ENCODE measurements at regions not wholly inside any gene's neighbourhood (a gene's known extent, or its start where the extent isn't known, plus 50 kb on each side); places are given as distances from the start of the nearest gene placed in this dataset.

DNA sequence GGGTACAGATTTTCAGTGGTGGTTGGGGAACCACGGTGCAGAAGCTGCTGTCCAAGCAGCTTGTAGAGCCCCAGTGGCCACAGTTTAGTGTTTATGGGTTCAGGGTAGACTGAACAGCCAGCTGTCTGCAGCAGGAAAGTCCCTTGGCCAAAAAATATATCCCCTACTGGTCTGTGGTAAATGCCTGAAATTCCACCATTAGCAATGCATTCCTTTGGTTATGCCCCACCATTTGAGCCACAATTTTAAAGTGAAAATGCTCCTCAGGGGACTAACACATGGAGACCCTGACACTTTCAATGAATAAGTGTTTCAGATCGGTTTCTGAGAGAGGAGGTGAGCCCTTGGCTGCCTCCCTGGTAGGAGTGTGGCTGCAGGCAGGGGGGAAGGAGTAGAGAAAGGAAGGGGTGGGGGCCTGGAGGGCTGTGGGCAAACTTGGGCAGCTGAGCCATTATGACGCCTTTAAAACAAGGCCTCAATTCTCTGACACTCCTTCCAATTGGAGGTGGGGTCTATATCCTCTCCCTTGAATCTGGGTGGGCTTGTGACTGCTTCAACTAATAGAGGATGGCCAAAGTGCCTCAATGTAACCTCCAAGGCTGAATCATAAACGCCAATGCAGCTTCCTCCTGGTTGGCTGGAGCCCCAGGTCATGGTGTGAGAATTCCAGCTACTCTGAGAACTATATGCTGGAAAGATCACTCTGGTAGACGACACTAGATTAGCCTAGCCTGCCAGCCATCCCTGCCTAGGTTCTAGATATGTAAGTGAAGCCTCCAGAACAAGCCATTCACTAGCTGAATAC, 75.8 kb upstream of the ATP6AP2 start:
- Histone ChIP-seq H3K4me1 (replicated peaks in 1 of 2) (no peaks in the 10 kb centered on the region), H3K27ac (no peak overlapping the region), H3K27me3 (peaks cover 9% of the 10 kb centered on the region), H3K9me3 (replicated peaks in 1 of 3) (no peaks in the 10 kb centered on the region), H3K4me3 (no peak overlapping the region), H3K36me3 (replicated peaks in 1 of 2) (no peaks in the 10 kb centered on the region)
- intact Hi-C loops (cut with DNase I), result no loop called here
- DNase-seq, result no peak
- WGBS, 4 donors, result 58 to 86% (median 67%) methylated on average over 5 of the region's 5 CpGs
- TF ChIP-seq, protein P1, sequence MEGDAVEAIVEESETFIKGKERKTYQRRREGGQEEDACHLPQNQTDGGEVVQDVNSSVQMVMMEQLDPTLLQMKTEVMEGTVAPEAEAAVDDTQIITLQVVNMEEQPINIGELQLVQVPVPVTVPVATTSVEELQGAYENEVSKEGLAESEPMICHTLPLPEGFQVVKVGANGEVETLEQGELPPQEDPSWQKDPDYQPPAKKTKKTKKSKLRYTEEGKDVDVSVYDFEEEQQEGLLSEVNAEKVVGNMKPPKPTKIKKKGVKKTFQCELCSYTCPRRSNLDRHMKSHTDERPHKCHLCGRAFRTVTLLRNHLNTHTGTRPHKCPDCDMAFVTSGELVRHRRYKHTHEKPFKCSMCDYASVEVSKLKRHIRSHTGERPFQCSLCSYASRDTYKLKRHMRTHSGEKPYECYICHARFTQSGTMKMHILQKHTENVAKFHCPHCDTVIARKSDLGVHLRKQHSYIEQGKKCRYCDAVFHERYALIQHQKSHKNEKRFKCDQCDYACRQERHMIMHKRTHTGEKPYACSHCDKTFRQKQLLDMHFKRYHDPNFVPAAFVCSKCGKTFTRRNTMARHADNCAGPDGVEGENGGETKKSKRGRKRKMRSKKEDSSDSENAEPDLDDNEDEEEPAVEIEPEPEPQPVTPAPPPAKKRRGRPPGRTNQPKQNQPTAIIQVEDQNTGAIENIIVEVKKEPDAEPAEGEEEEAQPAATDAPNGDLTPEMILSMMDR (IDR thresholded peaks at IDR 0.05), result no peak
- no peak for TF ChIP-seq POLR2A (IDR thresholded peaks at IDR 0.05)

DNA sequence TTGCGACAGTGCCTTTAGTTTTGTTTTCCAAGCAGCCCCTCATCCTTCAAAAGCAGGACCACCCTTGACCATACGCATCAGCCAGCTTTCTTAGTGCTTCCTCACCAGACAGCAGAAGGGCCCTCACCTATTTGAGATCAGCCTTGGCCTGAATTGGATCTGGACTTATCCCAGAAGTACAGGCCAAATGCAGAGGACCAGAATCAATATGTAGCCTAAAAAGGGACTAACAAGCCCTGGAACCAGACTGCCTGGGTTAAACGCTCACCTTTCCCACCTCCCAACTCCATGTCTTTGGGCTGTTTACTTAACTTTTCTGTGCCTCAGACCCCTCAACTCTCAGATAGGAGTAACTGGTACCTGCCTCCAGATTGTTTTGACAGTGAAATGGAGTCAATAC, 77.7 kb upstream of the ATP6AP2 start:
- DNase-seq, result no peak
- no peak for TF ChIP-seq POLR2A (IDR thresholded peaks at IDR 0.05)
- TF ChIP-seq, protein P1 (IDR thresholded peaks at IDR 0.05), result no peak
- Histone ChIP-seq H3K4me3 (no peak overlapping the region), H3K9me3 (replicated peaks in 1 of 3) (no peaks in the 10 kb centered on the region), H3K4me1 (replicated peaks in 1 of 2) (no peaks in the 10 kb centered on the region), H3K36me3 (replicated peaks in 1 of 2) (no peaks in the 10 kb centered on the region), H3K27me3 (peaks cover 4% of the 10 kb centered on the region), H3K27ac (no peak overlapping the region)
- intact Hi-C loops (cut with DNase I), result no loop called here
- WGBS, 4 donors, result 90 to 100% (median 94%) methylated on average over 1 to 3 of the region's 3 CpGs

DNA sequence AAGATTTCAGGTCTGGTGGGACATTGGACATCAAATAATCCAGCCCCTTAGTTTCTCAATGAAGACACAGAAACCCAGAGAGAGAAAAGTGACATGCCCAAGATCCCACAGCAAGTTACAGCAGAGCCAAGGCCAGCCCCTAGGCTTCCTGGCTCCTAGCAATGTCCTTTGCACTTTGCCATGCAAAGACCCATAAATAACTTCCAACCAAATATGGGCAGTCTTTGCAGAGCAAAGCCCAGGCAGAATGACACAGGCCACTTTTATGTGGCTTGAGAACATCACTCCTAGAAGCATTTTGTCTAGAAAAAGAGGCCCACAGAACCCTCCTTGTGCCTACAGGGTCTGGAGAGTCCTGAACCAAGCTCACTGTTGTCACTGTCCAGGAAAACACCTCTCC, 78.1 kb upstream of the ATP6AP2 start:
- intact Hi-C loops (cut with DNase I), result no loop called here
- Histone ChIP-seq H3K4me1 (replicated peaks in 1 of 2) (no peaks in the 10 kb centered on the region), H3K4me3 (no peak overlapping the region), H3K36me3 (replicated peaks in 1 of 2) (no peaks in the 10 kb centered on the region), H3K9me3 (replicated peaks in 1 of 3) (no peaks in the 10 kb centered on the region), H3K27ac (no peak overlapping the region), H3K27me3 (peaks cover 2% of the 10 kb centered on the region)
- DNase-seq, result no peak
- no peak for TF ChIP-seq POLR2A (IDR thresholded peaks at IDR 0.05)
- TF ChIP-seq, protein P1 (IDR thresholded peaks at IDR 0.05), result no peak

DNA sequence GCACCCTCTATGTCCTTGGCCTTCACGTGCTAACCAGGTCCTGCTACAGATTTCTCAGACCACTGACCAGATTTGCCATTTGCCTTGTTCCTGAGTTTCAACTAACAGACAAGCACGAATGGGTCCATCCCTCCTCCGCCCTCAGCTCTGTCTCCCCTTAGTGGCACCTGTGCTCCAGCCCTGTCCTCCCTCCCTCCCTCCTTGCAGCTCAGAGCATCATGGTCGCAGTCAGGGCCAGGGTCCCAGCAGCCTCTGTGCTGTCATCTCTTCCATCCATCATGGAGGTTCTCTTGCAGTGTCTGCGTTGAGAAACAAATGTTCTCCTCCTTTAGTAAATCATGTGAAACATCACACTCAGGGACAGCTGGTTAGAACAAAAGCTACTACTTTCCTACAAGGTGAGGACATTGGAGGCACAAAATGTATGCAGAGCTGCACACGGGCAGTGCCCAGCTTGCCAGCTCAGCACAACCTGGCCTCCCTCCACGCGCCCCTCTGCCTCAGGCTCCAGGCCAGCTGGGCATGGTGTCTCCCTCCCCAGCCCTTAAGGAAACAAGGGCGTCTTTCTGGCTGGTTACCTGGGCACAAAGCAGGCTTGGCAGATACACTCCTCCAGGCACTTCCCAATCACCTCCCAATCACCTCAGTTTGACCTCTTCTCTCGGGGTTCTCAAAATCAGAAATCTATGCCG, 79.5 kb upstream of the ATP6AP2 start:
- H3K27me3 ChIP-seq, result no peaks in the 10 kb centered on the region
- DNase-seq, result no peak
- no peak for TF ChIP-seq POLR2A (IDR thresholded peaks at IDR 0.05)
- TF ChIP-seq, protein P1 (IDR thresholded peaks at IDR 0.05), result no peak
- intact Hi-C loops (cut with DNase I), result no loop called here
- H3K27ac ChIP-seq, result no peak overlapping the region
- 66 to 87% (median 78%) methylated on average over 5 to 11 of the region's 11 CpGs for WGBS, 4 donors
- H3K36me3 ChIP-seq (replicated peaks in 1 of 2), result no peaks in the 10 kb centered on the region
- no peaks in the 10 kb centered on the region for H3K4me1 ChIP-seq (replicated peaks in 1 of 2)
- H3K4me3 ChIP-seq, result no peak overlapping the region
- H3K9me3 ChIP-seq (replicated peaks in 1 of 3), result no peaks in the 10 kb centered on the region

Measured in adrenal gland (tissue), 9 donors.